NCI-H1105 treated with DMSO at 0.1 percent for 48 hours (cell line): ENCODE measurements at regions not wholly inside any gene's neighbourhood (a gene's known extent, or its start where the extent isn't known, plus 50 kb on each side); places are given as distances from the start of the nearest gene placed in this dataset.
"Not testable (repeated sequence)": the region's sequence is repeated elsewhere in the genome, so short reads cannot be mapped to it uniquely, and the experiment has no call there.

Experiments
- DNase-seq: peaks from one replicate; lab custom pipeline; 2025; lab: John Stamatoyannopoulos, UW

- DNase-seq, result no peak
Measured at GRCh38 chr10:22824984-22825383, 102.9 kb upstream of the ARMC3 start.

GRCh38 chr10:22824520-22824919 lies 103.3 kb upstream of the ARMC3 start:
- no peak for DNase-seq

GRCh38 chr10:22823109-22823508 lies 104.7 kb upstream of the ARMC3 start:
- DNase-seq, result no peak

- not testable (repeated sequence) for DNase-seq
Measured at GRCh38 chr10:22821921-22822320, 105.9 kb upstream of the ARMC3 start.

- DNase-seq, result no peak
Measured at GRCh38 chr10:22821501-22821900, 106.4 kb upstream of the ARMC3 start.

GRCh38 chr10:22816298-22816653 lies 101.9 kb upstream of the PIP4K2A start:
- no peak for DNase-seq

GRCh38 chr10:22810643-22811465 lies 96.5 kb upstream of the PIP4K2A start:
- no peak for DNase-seq

GRCh38 chr10:22807238-22807637 lies 92.9 kb upstream of the PIP4K2A start:
- no peak for DNase-seq

- peak; percentile 95 for DNase-seq
Measured at GRCh38 chr10:22805304-22805703, 90.9 kb upstream of the PIP4K2A start.

- no peak for DNase-seq
Measured at GRCh38 chr10:22803261-22803885, 89.0 kb upstream of the PIP4K2A start.

- no peak for DNase-seq
Measured at GRCh38 chr10:22801785-22802184, 87.4 kb upstream of the PIP4K2A start.

GRCh38 chr10:22797796-22798195 lies 83.4 kb upstream of the PIP4K2A start:
- DNase-seq, result not testable (repeated sequence)

GRCh38 chr10:22795546-22795945 lies 81.2 kb upstream of the PIP4K2A start:
- no peak for DNase-seq

GRCh38 chr10:22792161-22792560 lies 77.8 kb upstream of the PIP4K2A start:
- no peak for DNase-seq

GRCh38 chr10:22791665-22792064 lies 77.3 kb upstream of the PIP4K2A start:
- no peak for DNase-seq

GRCh38 chr10:22784668-22785067 lies 70.3 kb upstream of the PIP4K2A start:
- no peak for DNase-seq

GRCh38 chr10:22783807-22784206 lies 69.4 kb upstream of the PIP4K2A start:
- no peak for DNase-seq

- no peak for DNase-seq
Measured at GRCh38 chr10:22780474-22780885, 66.1 kb upstream of the PIP4K2A start.

GRCh38 chr10:22779331-22780019 lies 65.1 kb upstream of the PIP4K2A start:
- DNase-seq, result no peak

- no peak for DNase-seq
Measured at GRCh38 chr10:22774102-22774501, 59.7 kb upstream of the PIP4K2A start.

GRCh38 chr10:22771631-22772030 lies 57.3 kb upstream of the PIP4K2A start:
- not testable (repeated sequence) for DNase-seq

GRCh38 chr10:22770270-22770669 lies 55.9 kb upstream of the PIP4K2A start:
- DNase-seq, result no peak

- DNase-seq, result no peak
Measured at GRCh38 chr10:22767859-22768258, 53.5 kb upstream of the PIP4K2A start.
